K562 (cell line): ENCODE measurements at regions not wholly inside any gene's neighbourhood (a gene's known extent, or its start where the extent isn't known, plus 50 kb on each side); places are given as distances from the start of the nearest gene placed in this dataset.

Experiments
- DIDO1 ChIP-seq: fragments of 450-650 bp; IDR thresholded peaks from 2 replicates; pipeline ENCODE4 v1.6.1; 2016; ENCODE audit warnings: low read depth, missing biosample characterization, missing genetic modification characterization
- ELF1 ChIP-seq: fragments of 200-800 bp; sonication (Bioruptor generic); IDR thresholded peaks from 2 replicates; pipeline ENCODE4 v1.6.1; 2016; ENCODE audit warnings: missing genetic modification characterization, missing compliant biosample characterization
- FOXO4 ChIP-seq: fragments of 450-650 bp; formaldehyde crosslinking; IDR thresholded peaks from 2 replicates; pipeline ENCODE4 v1.4.0; 2020; ENCODE audit warnings: mild to moderate bottlenecking, moderate library complexity
- IFI16 ChIP-seq: fragments of 250-450 bp; sonication (Bioruptor Pico); IDR thresholded peaks from 2 replicates; pipeline ENCODE4 v2.1.2; 2022; ENCODE audit warnings: mild to moderate bottlenecking, inconsistent platforms
- PKNOX1 ChIP-seq: fragments of 450-650 bp; IDR thresholded peaks from 2 replicates; pipeline ENCODE4 v1.6.1; 2016
- PYGO2 ChIP-seq: fragments of 450-650 bp; IDR thresholded peaks from 2 replicates; pipeline ENCODE4 v1.6.1; 2016; ENCODE audit warnings: mild to moderate bottlenecking, missing genetic modification characterization, moderate library complexity, missing compliant biosample characterization
- SIN3A ChIP-seq, 2 experiments: fragments of 150-350 bp in 1 of 2; IDR thresholded peaks; 2 replicates each; pipeline ENCODE4 v1.6.1; 2011 to 2016; ENCODE audit warnings: borderline replicate concordance in 2 of 2, low read depth in 2 of 2, low read length in 2 of 2, mild to moderate bottlenecking in 2 of 2, moderate library complexity in 2 of 2; ENCODE audit not compliant: control insufficient read depth in 1 of 2
- ZNF318 ChIP-seq, 2 experiments: fragments of 450-650 bp; IDR thresholded peaks; 2 replicates each; pipeline ENCODE4 v1.6.1; 2016; ENCODE audit warnings: mild to moderate bottlenecking in 2 of 2, borderline replicate concordance in 1 of 2, low read depth in 1 of 2, moderate library complexity in 1 of 2

- no peak for TF ChIP-seq ZNF318 (IDR thresholded peaks at IDR 0.05; ENCODE audit: borderline replicate concordance in 1 of 2, low read depth in 1 of 2)
- no peak for TF ChIP-seq PKNOX1
- no peak for TF ChIP-seq PYGO2 (tag)
- no peak for TF ChIP-seq FOXO4
- TF ChIP-seq ELF1 (tag): no peak
- no peak for TF ChIP-seq DIDO1 (tag)
- no peak for TF ChIP-seq IFI16
- TF ChIP-seq SIN3A (IDR thresholded peaks at IDR 0.05; ENCODE audit: borderline replicate concordance in 2 of 2, control insufficient read depth in 1 of 2, low read depth in 2 of 2, low read length in 2 of 2): no peak
These were observed 583.7 kb upstream of the ADGRL2 start (continued) for GRCh38 chr1:81217058-81217457.
